HG02884 (cell line): ENCODE measurements at regions not wholly inside any gene's neighbourhood (a gene's known extent, or its start where the extent isn't known, plus 50 kb on each side); places are given as distances from the start of the nearest gene placed in this dataset.

Experiments used
- ATAC-seq: cut with Tn5 transposase; IDR thresholded peaks from one replicate; pipeline ENCODE4 v1.9.1; 2021; ENCODE audit warnings: mild to moderate bottlenecking, moderate library complexity; ENCODE audit not compliant: unreplicated experiment

DNA sequence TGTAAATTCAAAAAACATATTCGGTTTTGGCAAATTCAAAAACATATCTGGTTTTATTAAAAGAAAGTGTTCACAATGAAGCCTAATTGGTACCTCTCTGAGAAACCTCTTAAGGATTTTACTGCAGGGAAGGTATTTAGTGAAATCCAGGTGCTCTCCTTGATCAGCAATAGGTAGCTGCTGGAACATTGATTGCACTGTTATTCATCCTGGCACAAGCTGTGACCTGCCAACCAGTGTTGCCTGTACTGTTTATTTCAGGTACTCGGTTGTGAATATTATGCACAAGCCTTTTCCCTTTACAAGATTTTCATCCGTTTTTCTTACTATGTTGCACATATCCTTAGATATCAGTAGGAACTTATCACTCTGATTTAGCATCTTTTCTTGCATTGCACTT, 155.8 kb upstream of the ZEB2 start:
- no peak for ATAC-seq

DNA sequence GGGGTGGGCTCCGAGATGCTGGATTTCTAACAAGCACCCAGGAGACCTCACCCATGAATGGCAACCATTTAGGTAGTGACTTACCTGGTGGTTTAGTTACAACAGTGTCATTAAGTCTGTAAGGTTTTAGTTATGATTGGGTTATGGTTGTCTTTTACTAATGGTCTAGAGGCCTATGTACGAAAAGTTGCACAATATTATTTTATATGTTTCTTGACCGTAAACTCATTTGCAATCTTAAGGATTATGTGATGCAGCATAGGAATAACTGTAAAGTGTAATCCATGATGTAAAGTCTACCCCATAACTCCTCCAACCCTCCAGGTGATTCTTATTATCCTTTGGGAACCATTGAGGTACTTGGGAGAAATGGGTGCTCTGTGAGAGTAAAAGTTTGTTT, 155.4 kb upstream of the ZEB2 start:
- no peak for ATAC-seq

DNA sequence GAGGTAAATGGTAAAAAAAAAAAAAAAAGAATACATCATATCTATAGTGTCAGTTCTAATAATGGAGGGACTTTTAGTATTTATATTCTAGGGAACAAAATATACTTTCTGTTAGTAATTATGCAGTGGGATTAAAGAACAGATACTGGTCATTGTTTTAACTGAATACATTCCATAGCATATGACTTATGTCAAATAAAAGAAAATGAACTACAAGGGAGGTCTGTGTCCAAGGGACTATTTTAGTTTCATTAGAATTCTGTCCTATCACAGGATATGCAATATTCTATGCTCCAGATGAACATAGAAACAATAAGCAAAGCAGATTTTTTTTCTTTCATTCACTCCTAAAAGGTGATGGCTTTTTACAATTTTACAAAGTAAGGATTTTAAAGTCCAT, 154.2 kb upstream of the ZEB2 start:
- ATAC-seq, result no peak

DNA sequence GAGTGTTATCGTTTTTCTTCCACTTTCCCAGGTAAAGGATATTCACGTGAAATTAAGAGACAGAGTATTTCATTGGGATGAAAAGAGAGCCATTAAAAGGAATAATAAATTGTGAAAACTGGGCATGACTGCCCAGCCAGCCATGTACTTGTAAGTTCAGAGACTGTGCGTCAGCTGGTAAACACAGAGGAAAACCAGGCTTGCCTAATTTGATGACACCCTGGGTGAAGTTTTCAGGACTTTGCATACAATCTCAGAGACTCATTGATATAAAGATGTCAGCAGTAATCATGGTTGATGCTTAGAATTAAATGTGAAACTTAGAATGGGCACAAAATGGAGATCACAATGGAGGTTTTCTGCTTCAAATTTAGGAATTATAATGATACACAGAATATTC, 153.5 kb upstream of the ZEB2 start:
- no peak for ATAC-seq

DNA sequence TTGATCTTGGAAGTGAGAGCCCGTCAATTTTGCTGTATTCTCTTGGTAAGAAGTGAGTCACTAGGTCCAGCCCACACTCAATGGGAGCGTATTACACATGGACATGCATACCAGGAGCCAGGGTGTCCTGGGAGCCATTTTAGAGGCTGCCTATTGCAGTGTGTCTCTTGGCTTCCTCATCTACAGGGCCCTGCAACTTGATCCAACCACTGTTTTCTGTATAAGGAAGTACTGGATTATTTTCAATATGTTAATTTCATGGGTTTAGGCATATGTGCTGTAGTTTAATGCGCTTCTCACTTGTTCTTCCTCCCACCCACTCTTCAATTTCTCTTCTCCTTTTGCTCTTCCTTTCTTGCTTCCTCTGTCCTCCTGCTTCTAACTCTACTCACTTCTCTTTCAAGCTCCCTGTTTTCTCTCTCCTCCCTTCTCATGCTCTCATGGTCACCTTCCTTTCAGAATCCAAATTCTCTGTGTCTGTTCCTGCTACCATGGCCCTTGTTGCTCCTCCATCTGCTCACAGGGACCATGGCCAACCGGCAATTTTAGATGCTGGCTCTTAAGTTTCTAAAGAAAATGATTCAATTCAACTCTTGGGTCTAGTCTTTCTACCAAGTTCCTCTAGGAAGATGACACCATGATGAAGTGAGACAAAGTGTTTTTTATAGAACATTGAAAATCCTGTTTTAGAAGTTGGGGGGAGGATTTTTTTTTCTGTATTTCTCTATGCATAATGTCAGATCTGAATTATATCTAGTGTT, 152.0 kb upstream of the ZEB2 start:
- no peak for ATAC-seq

DNA sequence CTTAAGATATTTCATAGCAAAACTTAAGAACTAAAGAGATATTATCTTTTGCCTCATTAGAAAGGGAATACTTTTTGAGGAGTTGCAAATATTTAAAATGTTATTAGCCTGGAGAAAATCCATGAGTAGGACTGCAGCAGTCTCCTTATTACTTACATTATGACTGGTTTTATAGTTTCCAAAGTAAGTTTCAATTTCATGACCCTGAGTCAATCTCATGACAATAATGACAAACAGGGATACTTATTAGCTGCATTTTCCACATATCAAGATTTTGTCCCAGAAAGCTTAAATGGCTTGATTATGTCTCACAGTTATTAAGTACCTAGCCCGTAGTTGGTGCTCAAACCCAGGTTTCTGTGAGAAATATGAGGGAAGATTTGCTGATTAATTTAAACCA, 150.8 kb upstream of the ZEB2 start:
- ATAC-seq, result no peak

DNA sequence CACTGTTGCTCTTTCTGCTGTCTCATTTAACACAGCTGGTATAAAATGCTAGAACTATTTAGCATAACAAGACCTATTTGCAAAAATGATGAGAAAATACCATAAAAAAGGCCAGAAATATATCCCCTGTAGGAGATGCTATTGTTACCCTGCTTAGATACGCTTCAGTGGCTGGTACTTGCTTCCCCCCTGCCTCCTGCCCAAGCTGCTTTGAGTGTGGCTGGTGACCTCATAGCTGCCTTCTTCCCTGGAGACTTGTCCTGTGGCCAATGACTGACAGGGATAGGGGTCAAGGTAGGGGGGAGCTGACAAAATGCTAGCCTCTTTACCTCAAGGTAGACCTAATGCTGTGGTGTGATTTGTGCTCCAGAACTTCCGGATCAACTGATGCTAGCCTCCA, 150.2 kb upstream of the ZEB2 start:
- no peak for ATAC-seq

DNA sequence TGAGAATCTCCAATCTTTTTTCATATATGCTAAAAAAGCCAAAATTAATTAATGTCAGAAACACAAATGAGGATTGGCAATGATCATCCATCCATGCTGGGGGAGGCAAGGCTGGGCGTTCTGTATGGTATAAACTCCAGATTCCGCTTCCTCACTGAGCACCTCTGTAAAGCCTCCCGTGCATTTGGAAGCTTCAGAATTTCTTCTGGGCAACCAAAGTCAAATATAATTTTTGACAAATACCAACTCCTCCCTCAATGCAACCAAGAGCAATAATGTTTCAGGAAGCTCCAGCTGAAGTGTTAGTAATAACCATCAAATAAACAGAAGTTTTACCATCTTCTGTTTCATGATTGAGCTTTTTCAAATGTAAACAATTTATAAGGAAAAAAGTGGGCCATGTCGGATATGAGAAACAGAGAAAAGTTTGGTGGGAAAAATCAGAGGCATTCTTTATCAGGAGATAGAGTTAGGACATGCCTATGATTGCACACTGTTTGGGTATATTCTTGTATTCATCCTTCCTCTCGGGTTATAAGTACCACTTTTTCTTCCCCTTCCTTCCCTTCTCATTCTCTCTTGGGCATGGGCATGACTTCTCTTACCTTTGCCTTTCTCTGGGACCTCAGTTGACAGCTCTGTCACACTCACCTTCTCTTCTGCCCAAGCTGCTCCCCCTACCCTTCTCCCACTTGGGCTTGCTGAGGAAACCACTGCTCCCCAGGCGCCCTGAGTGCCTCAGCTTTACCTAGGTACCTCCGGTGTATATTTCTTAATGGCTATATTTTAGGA, 149.5 kb upstream of the ZEB2 start:
- no peak for ATAC-seq

DNA sequence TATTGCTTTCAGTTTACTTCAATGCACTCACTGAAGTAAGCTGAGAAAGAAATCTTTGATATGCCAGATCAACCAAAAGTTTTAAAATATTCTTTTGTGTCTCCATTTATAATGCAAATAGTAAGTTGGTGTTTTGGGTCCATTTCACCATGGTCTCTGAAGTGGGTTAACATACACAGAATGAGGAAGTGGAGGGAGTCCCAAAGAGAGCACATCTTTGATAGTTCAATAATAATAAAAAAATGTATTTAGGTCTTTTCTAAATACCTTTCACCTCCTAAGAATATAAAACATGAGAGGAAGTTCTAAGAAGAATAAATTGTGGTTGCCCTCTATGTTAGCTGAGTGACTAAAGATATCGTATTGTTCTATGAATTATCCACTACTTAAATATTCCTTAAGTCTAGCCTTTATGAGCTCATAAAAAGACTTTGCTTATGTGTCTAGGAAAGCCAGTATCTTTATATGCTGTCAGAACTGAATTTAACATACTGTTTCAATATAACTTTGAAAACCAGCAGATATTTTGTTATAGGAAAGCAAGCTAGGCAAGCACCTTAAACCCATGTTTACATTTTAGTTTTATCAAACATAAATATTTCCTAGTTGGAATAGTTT, 148.7 kb upstream of the ZEB2 start:
- no peak for ATAC-seq

DNA sequence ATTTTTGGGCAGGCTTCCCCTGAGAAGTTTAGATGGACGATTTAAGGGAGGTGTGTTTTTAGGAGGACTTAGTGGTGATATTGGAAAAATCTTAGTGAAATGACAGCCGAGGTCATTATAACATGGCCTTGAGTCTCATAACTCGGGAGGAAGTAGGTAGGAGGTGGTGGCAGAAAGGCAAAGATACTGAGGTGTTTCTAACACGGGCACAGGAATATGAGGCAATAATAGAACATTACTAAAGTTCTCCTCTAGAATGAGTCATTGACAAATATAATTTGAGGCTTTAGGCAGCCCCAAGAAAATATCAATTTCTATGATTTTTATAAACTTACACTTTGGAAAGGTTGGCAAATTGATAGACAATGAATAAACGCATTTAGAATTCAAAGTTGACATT, 146.1 kb upstream of the ZEB2 start:
- ATAC-seq, result no peak

DNA sequence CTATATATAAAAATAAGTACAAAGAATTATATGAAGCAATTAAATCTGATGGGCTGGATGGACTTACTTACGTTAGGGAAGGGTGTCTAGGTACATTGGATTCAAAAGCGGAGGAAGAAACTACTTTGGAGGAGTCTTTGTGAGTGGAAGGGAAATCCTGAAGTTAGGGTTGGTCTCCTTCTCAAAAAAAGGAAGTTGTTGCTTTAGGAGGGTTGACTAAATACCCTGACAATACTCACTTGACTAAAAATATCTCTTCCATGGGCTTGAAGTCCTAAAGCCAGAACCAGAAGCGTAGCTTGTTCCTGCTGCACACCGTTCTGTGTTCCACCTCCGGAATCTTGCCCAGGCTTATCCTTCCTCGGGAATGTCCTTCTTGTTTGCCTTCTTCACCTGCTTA, 143.3 kb upstream of the ZEB2 start:
- ATAC-seq, result no peak

DNA sequence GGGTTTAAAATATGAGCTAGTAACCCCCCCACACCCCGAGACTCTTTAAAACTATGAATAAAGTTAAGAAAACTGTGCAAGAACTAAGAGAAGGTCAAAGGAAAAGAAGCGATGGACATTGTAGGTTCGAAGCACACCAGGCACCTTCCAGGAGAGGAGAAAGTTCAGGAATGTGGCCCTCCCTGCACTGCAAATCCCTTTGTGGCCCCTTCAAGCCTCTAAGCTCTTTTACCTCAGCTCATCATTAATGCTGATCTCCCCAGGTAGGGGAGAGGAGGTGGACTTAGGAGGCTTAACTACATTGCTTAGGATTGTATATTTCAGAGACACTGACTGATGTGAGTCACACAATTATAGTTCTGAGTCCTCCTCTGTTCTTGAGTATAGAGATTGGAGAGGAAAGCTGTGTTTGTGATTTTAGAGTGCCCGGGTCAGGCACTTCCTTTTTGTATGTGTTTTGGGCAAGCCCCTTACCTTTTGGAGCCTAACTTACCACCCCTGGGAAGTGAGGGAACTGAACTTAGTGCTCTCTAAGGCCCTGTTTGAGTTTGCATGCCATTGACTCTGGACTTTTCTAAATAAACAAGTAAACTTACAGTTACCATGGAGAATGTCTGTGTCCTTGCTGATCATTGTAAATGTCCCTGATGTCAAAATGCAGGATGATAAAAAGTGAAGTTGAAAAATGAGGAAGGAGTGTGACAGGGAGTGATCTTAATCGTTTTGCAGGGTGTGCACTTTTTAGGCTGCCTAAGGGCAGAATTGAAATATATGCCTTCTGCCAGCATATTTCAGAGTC, 140.8 kb upstream of the ZEB2 start:
- ATAC-seq, result no peak

DNA sequence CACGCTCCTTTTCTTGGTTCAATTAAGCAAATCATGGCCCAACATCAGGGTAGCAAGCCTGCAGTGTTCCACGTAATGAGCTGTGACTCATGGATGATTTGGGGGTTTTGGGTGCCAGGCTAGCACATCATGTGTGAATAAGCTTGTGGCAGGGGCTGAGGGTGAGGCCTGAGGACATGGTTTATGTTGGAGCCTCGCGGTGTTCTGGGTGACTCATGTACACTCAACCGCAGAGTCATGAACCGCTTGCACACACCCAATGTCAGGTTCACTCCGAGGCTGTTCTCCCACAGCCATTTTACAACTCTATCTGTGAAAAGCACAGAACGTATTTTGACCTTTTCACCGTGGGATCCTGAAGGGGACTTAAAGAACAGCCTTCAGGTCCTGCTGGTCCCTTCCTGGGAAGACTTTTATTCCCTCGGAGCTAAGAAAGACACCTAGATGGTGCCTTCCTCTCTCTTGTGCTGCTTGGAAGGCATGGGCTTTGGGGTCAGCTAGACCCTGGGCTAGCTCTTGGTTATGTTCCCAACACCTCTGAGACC, 139.9 kb upstream of the ZEB2 start:
- no peak for ATAC-seq

DNA sequence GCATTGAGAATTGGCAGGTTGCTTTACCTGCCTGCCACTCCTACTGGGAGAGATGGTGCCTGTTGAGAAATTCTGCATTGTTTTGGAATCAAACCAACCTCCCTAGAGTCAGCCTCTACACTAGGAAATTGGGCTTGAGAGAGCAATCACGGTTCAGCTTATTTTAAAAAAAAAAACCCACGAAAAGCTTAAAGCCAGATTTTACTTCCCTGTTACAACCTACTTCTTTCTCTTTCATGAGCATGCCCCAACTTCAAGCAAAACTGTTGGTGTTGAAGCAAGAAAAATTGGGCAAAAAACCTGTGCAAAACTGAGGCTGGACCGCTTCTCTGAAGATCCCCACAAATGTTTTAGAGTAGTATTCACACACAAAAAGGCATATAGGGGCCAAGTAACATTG, 134.6 kb upstream of the ZEB2 start:
- no peak for ATAC-seq

DNA sequence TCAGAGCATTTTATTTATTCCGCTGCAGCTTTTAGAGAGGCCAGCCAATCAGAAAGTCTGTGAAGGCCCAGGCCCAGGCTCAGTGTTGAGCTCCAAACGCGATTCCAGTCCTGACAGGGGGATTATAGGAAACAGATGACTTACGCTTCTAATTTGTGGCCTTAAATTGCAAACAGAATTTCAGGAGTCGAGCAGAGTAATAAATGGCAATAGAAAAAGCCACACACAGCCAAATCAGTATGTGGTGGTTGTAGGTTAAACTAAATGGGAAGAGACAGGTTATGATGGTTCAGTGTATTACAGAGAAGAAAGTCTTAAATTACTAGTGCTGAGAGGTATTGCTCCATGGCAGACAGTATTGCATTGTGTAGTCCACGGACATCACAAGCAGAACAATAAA, 131.0 kb upstream of the ZEB2 start:
- ATAC-seq, result no peak

DNA sequence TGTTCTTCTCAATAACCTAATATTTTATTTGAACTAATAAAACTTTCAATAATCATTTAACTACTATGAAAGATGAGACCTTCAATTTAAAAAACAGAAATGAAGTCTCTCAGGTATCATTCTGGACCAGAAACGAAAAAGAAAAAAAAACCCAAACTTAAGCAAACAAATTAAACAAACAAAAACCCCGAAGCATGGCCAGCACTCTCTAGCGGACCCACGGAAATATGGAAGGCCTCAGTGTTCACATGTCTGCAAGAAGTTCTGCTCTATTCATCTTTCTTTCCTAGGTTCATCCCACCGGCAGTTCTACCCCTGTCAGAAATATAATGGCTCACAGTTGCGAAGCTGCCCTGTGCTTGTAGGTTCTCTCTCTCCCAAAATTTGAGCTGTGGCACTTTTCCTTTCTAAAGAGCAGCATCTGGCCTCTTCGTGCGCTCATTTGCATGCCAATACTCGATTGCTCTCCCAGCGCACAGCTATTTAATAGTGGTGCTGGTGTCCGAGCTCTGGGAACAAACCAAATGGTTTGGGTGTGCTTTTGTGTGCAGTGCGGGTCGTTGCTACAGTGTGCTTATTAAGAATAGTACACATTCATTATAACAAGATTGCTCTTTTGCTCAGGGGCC, 129.0 kb upstream of the ZEB2 start:
- no peak for ATAC-seq

DNA sequence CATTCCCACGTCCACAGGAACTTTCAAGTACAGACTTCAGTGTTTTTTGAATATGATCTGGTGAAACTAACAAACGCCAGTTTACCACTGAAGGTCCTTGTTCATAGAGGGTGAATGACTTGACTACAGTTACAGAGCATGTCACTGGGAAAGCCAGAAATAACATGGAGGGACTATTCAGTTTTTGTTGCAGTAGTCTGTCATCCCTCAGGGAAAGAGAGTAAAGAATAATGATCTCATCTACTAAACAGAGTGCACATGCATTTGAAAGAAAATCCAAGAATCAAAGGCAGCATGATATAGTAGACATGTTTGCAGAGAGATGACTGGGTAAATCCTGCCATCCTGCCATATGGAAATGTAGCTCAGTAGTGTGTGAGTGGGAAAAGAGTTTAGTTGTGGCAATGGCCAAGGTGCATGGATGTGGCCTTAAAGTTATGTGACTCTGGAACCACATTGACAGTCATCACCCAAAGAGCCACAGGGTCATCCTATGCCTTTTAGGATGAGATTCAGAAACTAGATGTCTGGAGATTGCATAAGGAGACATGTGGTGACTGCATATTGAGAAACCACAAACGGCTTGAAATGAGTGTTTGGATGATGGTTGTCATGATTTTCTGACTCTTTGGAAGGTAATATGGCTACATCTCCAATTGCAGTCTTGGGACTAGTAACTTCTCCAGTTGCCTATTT, 125.3 kb upstream of the ZEB2 start:
- peak; percentile 40 for ATAC-seq

DNA sequence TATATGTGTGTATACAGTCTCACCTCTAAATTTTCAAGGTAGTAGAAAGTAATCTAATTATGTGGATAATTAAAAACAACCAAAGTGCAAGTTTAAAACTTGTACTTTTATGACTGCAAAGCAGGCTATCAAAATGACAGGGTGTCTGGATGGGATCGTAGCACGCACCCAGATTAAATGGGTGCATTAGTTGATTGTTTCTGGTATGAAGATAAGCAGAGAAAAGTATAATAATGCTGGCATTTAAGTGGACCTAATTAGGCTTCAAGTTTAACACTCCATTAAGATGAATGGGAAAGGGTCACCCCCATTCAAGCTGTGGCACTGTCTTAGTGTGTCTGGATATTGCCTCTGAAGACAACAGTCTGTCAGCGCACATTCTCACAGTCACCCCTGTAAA, 124.6 kb upstream of the ZEB2 start:
- no peak for ATAC-seq

DNA sequence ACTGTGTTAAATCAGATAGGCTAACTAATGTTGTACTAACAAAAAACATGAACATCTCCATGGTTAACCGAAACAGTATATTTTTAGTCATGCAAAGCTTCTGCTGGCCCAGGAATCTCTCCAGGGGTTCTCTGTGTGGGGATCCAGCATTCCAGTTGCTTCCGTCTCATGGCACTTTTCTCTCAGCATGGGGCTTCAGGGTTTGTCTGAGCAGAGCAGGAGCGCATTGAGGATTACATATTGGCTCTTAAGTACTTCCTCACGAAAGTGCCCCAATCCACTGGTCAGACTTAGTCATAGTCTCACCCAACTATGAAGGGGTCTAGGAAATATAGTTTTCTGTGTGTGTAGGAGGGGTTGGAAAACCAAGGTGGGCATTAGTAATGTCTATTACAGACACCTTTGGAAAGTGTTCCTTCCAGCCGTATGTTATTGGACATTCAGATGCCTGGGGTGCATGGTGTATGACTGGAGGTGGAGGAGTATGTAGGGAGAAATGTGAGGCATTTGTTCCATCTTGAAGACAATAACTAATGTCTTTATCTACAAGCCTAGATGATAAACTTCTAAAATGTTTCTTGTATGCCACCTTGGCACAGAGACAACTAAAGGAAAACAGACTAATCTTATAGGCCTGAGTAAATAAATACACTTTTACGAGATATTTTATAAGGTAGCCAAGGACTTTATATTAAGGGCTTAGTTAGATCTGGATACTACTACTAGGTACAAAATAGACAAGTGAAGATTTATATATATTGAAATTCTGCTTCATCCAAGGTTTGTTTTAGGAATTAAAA, 123.8 kb upstream of the ZEB2 start:
- ATAC-seq, result no peak
